Caco-2 (cell line): ENCODE measurements at regions not wholly inside any gene's neighbourhood (a gene's known extent, or its start where the extent isn't known, plus 50 kb on each side); places are given as distances from the start of the nearest gene placed in this dataset.

Experiments used
- BruUV-seq: library from RNA; stranded (reverse); fragments of 400-500 nt; replicated peaks from 2 replicates; lab custom pipeline; 2021; lab: Mats Ljungman, UMichigan
- CTCF ChIA-PET: fragments of 300-600 bp; sonication (Branson Sonifier 250); formaldehyde crosslinking; loops from one replicate; lab custom pipeline; 2022; ENCODE audit warnings: antibody characterized with exemption; lab: Charles Lee
- POLR2A ChIA-PET: fragments of 300-600 bp; sonication (Branson Sonifier 250); formaldehyde crosslinking; loops from one replicate; lab custom pipeline; 2022; ENCODE audit warnings: antibody characterized with exemption; lab: Charles Lee
- DNase-seq, 2 experiments: peaks; one replicate each; pipeline versions ENCODE4 v3.0.0 to v3.0.0-alpha.2; 2020 to 2022
- H3K27me3 ChIP-seq: replicated peaks from 2 replicates; pipeline ENCODE4 v1.6.0; 2011; ENCODE audit warnings: low read length; ENCODE audit not compliant: control insufficient read depth, insufficient read depth
- H3K36me3 ChIP-seq: 2 replicates; pipeline ENCODE4 v1.5.1; 2011; ENCODE audit warnings: low read length; ENCODE audit not compliant: control insufficient read depth, insufficient read depth
- H3K4me1 ChIP-seq: fragments of 250-450 bp; sonication (Bioruptor Pico); 2 replicates; pipeline ENCODE4 v1.5.1; 2020; ENCODE audit warnings: mild to moderate bottlenecking
- H3K4me3 ChIP-seq: 2 replicates; pipeline ENCODE4 v1.5.1; 2011; ENCODE audit warnings: low read depth, mild to moderate bottlenecking, control low read depth, low read length
- H3K9me3 ChIP-seq: fragments of 250-450 bp; sonication (Bioruptor Pico); 2 replicates; pipeline ENCODE4 v1.5.1; 2020; ENCODE audit warnings: mild to moderate bottlenecking, moderate library complexity
- H3K27ac Mint-ChIP-seq: one replicate; pipeline ENCODE4 v1.8.0; 2022; ENCODE audit warnings: mixed read lengths; ENCODE audit not compliant: unreplicated experiment
- H3K27me3 Mint-ChIP-seq: one replicate; pipeline ENCODE4 v1.8.0; 2022; ENCODE audit warnings: mixed read lengths; ENCODE audit not compliant: insufficient read depth, unreplicated experiment
- H3K36me3 Mint-ChIP-seq: one replicate; pipeline ENCODE4 v1.8.0; 2022; ENCODE audit warnings: mild to moderate bottlenecking, mixed read lengths; ENCODE audit not compliant: insufficient read depth, unreplicated experiment
- H3K4me1 Mint-ChIP-seq: one replicate; pipeline ENCODE4 v1.8.0; 2022; ENCODE audit warnings: low read depth, mixed read lengths; ENCODE audit not compliant: unreplicated experiment
- H3K4me3 Mint-ChIP-seq: one replicate; pipeline ENCODE4 v1.8.0; 2022; ENCODE audit warnings: mild to moderate bottlenecking, moderate library complexity, mixed read lengths; ENCODE audit not compliant: unreplicated experiment
- H3K9me3 Mint-ChIP-seq: one replicate; pipeline ENCODE4 v1.8.0; 2022; ENCODE audit warnings: mixed read lengths; ENCODE audit not compliant: unreplicated experiment
- intact Hi-C: fragments of 100-400 bp; cut with micrococcal nuclease; formaldehyde crosslinking; loops from one replicate; pipeline ENCODE4 v1.10.0; 2022; ENCODE audit not compliant: unreplicated experiment
- TF ChIP-seq, protein P1 (sequence below), 2 experiments: fragments of 200-600 bp in 1 of 2; IDR thresholded peaks; 1 replicate in 1 of 2; 2 replicates in 1 of 2; pipeline versions ENCODE4 v1.5.1 to v1.8.0; 2011 to 2022; ENCODE audit warnings: antibody characterized with exemption in 1 of 2, control low read depth in 1 of 2, inconsistent platforms in 1 of 2, low read depth in 1 of 2, low read length in 1 of 2, mild to moderate bottlenecking in 1 of 2, moderate library complexity in 1 of 2; ENCODE audit not compliant: insufficient read depth in 1 of 2, severe bottlenecking in 1 of 2, unreplicated experiment in 1 of 2

- H3K27me3 ChIP-seq = no peaks in the 10 kb centered on the region
- ChIA-PET POLR2A (no interaction called here), CTCF (no interaction called here)
- intact Hi-C loops = no loop called here
- TF ChIP-seq, protein P1, sequence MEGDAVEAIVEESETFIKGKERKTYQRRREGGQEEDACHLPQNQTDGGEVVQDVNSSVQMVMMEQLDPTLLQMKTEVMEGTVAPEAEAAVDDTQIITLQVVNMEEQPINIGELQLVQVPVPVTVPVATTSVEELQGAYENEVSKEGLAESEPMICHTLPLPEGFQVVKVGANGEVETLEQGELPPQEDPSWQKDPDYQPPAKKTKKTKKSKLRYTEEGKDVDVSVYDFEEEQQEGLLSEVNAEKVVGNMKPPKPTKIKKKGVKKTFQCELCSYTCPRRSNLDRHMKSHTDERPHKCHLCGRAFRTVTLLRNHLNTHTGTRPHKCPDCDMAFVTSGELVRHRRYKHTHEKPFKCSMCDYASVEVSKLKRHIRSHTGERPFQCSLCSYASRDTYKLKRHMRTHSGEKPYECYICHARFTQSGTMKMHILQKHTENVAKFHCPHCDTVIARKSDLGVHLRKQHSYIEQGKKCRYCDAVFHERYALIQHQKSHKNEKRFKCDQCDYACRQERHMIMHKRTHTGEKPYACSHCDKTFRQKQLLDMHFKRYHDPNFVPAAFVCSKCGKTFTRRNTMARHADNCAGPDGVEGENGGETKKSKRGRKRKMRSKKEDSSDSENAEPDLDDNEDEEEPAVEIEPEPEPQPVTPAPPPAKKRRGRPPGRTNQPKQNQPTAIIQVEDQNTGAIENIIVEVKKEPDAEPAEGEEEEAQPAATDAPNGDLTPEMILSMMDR (IDR thresholded peaks at IDR 0.05; ENCODE audit: insufficient read depth in 1 of 2, low read depth in 1 of 2, low read length in 1 of 2, severe bottlenecking in 1 of 2, unreplicated experiment in 1 of 2) = no peak
- no peak for DNase-seq
- Mint-ChIP-seq H3K4me3 (no peak overlapping the region), H3K9me3 (no peaks in the 10 kb centered on the region), H3K4me1 (no peaks in the 10 kb centered on the region), H3K36me3 (no peaks in the 10 kb centered on the region), H3K27ac (no peak overlapping the region), H3K27me3 (no peaks in the 10 kb centered on the region)
- H3K4me3 ChIP-seq = no peak overlapping the region
- no peaks in the 10 kb centered on the region for H3K4me1 ChIP-seq
- no peaks in the 10 kb centered on the region for H3K9me3 ChIP-seq
- BruUV-seq = no TSS peak
- no peaks in the 10 kb centered on the region for H3K36me3 ChIP-seq
Observed at GRCh38 chr4:134282680-134283079, 81.1 kb upstream of the PABPC4L start.

DNA sequence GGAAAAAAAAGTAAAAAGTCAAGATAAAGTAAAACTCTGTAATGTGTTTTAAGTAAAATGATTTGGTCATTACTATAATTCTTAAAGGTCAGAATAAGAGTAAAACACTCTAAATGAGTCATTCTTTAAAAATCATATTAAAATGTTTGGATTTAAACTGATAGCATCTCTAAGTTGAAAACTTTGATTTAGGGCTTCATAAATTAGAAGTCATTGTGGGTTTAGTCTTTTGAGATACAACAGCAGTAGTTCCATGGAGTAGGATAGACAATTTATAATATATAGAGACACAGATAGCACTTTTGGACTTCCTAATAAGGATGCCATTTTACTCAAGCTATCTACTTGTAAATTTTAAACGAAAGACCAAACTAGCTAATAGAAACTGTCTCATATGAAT is 77.1 kb upstream of the PABPC4L start:
- H3K27ac Mint-ChIP-seq = no peak overlapping the region
- H3K4me3 Mint-ChIP-seq = no peak overlapping the region
- POLR2A ChIA-PET = no interaction called here
- no peak for DNase-seq
- Histone ChIP-seq H3K4me1 (no peaks in the 10 kb centered on the region), H3K9me3 (no peaks in the 10 kb centered on the region), H3K27me3 (no peaks in the 10 kb centered on the region), H3K4me3 (no peak overlapping the region), H3K36me3 (no peaks in the 10 kb centered on the region)
- intact Hi-C loops = no loop called here
- H3K27me3 Mint-ChIP-seq = no peaks in the 10 kb centered on the region
- H3K36me3 Mint-ChIP-seq = no peaks in the 10 kb centered on the region
- BruUV-seq = no TSS peak
- H3K9me3 Mint-ChIP-seq = no peaks in the 10 kb centered on the region
- CTCF ChIA-PET = no interaction called here
- TF ChIP-seq, protein P1 (IDR thresholded peaks at IDR 0.05; ENCODE audit: insufficient read depth in 1 of 2, low read depth in 1 of 2, low read length in 1 of 2, severe bottlenecking in 1 of 2, unreplicated experiment in 1 of 2) = no peak
- no peaks in the 10 kb centered on the region for H3K4me1 Mint-ChIP-seq

GRCh38 chr4:134276476-134276875 is 74.9 kb upstream of the PABPC4L start:
- CTCF ChIA-PET = no interaction called here
- Mint-ChIP-seq H3K36me3 (no peaks in the 10 kb centered on the region), H3K4me3 (no peak overlapping the region), H3K27me3 (no peaks in the 10 kb centered on the region), H3K4me1 (no peaks in the 10 kb centered on the region), H3K9me3 (no peaks in the 10 kb centered on the region), H3K27ac (no peak overlapping the region)
- no peaks in the 10 kb centered on the region for H3K9me3 ChIP-seq
- H3K4me3 ChIP-seq = no peak overlapping the region
- BruUV-seq = no TSS peak
- no peak for DNase-seq
- TF ChIP-seq, protein P1 (IDR thresholded peaks at IDR 0.05; ENCODE audit: insufficient read depth in 1 of 2, low read depth in 1 of 2, low read length in 1 of 2, severe bottlenecking in 1 of 2, unreplicated experiment in 1 of 2) = no peak
- intact Hi-C loops = no loop called here
- H3K4me1 ChIP-seq = no peaks in the 10 kb centered on the region
- H3K36me3 ChIP-seq = no peaks in the 10 kb centered on the region
- POLR2A ChIA-PET = no interaction called here
- H3K27me3 ChIP-seq = no peaks in the 10 kb centered on the region
